Peyer's patch (tissue), 4 donors: ENCODE measurements at regions not wholly inside any gene's neighbourhood (a gene's known extent, or its start where the extent isn't known, plus 50 kb on each side); places are given as distances from the start of the nearest gene placed in this dataset.

ENCODE experiments used
- POLR2A ChIP-seq, 2 donors: fragments of 450-650 bp; IDR thresholded peaks; one replicate each; pipeline ENCODE4 v1.5.1; 2017; ENCODE audit warnings: antibody characterized with exemption in 2 of 2, mild to moderate bottlenecking in 2 of 2, moderate library complexity in 2 of 2
- TF ChIP-seq, protein P1 (sequence below), 6 experiments: fragments of 450-650 bp in 4 of 6; fragments of 200-600 bp in 2 of 6; sonication (generic) in 1 of 6; IDR thresholded peaks; one replicate each; pipeline ENCODE4 v1.5.1; 2017 to 2019; ENCODE audit warnings: antibody characterized with exemption in 6 of 6, mild to moderate bottlenecking in 3 of 6, moderate library complexity in 1 of 6

DNA sequence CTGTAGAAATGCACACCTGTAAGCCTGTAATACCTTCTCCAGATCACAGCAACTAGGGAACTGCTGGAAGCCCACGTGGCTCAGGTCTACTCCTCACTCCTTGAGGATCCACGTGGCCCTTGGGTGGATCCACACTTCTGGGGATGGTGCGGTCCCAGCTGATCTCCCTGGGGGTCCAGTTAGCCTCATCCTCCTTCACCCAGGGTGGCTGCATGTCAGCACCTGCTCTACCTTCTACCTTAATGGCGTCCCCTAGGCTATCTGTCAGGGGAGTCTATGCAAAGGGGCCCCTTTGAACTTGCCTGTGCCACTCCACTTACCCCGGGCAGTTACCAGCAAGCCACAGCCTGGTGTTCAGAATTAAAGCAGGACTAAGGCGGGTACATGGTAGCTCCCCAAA, 284.7 kb downstream of the MYCN start:
- TF ChIP-seq POLR2A (IDR thresholded peaks at IDR 0.05) = no peak
- TF ChIP-seq, protein P1, sequence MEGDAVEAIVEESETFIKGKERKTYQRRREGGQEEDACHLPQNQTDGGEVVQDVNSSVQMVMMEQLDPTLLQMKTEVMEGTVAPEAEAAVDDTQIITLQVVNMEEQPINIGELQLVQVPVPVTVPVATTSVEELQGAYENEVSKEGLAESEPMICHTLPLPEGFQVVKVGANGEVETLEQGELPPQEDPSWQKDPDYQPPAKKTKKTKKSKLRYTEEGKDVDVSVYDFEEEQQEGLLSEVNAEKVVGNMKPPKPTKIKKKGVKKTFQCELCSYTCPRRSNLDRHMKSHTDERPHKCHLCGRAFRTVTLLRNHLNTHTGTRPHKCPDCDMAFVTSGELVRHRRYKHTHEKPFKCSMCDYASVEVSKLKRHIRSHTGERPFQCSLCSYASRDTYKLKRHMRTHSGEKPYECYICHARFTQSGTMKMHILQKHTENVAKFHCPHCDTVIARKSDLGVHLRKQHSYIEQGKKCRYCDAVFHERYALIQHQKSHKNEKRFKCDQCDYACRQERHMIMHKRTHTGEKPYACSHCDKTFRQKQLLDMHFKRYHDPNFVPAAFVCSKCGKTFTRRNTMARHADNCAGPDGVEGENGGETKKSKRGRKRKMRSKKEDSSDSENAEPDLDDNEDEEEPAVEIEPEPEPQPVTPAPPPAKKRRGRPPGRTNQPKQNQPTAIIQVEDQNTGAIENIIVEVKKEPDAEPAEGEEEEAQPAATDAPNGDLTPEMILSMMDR (IDR thresholded peaks at IDR 0.05) = no peak
